Activated CD8-positive, alpha-beta memory T cell treated with anti-CD3 and anti-CD28 coated beads, Interleukin-2, amount 50 U/mL, for 24 hours (primary cell): ENCODE measurements at regions not wholly inside any gene's neighbourhood (a gene's known extent, or its start where the extent isn't known, plus 50 kb on each side); places are given as distances from the start of the nearest gene placed in this dataset.

ENCODE experiments used
- DNase-seq: peaks from one replicate; pipeline ENCODE4 v3.0.0-alpha.2; 2020; ENCODE audit errors: extremely low read depth

DNA sequence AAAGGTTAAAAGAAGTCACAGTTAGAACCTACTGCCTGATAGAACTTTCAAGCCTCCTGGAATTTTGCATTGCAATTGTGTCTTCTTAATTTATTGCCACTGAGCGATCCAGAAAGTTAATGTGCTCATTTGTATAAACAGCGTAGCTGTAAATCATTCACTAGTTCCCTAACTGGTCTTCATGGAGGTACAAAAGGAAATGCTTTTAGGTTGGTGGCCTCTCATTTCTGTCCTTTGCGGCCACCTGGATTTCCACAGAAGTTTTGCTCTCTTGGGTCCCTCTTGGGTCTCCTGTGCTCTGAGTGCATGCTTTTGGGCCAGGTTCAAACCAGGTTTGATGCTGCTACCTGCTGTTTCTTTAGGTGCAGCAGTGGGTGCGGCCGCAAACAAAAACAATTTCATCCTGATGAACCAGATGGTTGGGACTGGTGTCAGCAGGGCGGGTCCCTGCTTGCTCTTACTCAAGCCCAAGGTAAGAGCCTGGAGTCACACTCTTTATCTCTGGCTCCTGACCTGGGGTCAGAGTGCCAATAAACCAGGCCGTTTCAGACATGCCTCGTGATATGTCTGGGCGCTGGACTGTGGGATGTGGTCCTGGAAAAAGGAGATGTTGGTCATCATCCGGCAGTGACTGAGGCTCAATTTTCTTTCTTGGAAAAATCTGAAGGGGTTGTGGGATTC is 270.1 kb downstream of the PTTG2 start:
- no peak for DNase-seq

GRCh38 chr4:38230821-38231563 is 270.8 kb downstream of the PTTG2 start:
- no peak for DNase-seq

- DNase-seq, result no peak
Measured at GRCh38 chr4:38231626-38232025, 271.4 kb downstream of the PTTG2 start.

GRCh38 chr4:38232741-38233140 is 272.5 kb downstream of the PTTG2 start:
- no peak for DNase-seq

GRCh38 chr4:38233727-38234480 is 273.7 kb downstream of the PTTG2 start:
- DNase-seq, result no peak

DNA sequence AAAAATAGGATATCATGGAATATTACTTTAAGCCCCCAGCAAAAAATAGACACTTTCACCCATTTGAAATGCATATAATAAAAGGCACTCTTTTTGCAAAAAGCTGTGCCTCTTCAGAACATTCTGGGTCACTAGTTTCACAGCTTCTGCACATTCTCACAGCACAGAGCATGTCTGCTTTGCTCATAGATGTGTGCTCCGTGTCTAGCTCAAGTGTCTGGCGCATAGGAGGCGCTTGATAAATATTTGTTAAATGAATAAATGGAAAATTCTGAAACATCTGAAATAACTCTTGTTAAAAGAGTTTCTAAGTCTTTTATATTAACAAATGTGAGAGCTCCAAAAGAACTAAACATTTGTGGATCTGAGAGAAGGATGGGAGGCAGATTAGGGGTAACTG is 275.2 kb downstream of the PTTG2 start:
- DNase-seq, result no peak

GRCh38 chr4:38236003-38236402 is 275.8 kb downstream of the PTTG2 start:
- no peak for DNase-seq

DNA sequence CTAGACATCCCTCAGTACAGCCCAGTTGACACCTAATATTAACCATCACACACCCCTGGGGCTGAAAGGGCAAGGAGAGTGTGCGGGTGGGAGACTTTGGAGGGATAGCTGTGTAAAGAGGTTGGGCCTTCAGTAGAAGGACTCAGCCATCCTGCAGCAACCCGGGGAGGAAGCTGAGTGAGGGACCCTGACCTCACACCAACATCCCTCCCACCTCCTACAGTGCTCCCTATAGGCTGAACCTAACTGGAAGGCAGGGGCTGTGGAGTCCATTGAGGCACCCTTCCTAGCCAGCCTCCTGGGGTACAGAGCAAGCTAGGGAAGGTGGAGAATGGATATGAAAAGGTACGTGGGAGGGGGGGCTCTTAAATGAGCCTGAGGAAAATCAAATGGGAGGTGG is 276.3 kb downstream of the PTTG2 start:
- DNase-seq, result no peak

- no peak for DNase-seq
Measured at GRCh38 chr4:38237139-38237538, 276.9 kb downstream of the PTTG2 start.

DNA sequence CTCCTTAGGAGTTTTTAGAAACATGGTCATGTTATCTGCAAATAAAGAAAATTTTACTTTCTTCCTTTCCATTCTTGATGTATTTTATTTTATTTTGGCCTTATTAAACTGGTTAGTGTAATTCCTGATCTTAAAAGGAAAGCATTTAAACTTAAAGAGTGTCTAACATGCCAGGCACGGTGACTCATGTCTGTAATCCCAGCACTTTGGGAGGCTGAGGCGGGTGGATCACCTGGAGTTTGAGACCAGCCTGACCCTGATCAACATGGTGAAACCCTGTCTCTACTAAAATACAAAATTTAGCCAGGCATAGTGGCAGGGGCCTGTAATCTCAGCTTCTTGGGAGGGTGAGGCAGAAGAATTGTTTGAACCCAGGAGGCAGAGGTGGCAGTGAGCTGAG is 281.3 kb downstream of the PTTG2 start:
- DNase-seq, result no peak

- no peak for DNase-seq
Measured at GRCh38 chr4:38242101-38242500, 281.9 kb downstream of the PTTG2 start.

GRCh38 chr4:38242822-38243387 is 282.7 kb downstream of the PTTG2 start:
- DNase-seq, result no peak

DNA sequence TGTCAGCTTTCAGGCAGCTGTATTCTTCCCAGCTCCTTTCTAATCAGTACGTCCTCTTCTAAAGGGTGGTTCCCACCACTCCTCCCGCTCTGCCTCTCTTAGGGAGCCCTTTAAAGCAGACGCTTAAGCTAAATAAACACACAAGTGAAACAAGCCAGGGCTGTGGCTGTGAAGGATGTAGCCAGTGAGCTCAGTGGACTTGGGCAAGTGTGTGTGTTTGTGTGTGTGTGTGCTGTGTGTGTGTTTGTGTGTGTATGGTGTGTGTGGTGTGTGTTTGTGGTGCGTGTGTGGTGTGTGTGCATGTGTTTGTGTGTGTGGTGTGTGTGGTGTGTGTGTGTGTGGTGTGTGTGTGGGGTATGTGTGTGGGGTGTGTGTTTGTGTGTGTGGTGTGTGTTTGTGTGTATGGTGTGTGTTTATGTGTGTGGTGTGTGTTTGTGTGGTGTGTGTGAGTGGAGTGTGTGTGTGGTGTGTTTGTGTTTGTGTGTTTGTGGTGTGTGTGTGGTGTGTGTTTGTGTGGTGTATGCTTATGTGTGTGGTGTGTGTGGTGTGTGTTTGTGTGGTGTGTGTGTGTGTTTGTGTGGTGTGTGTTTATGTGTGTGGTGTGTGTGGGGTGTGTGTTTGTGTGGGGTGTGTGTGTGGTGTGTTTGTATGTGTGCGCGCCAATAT is 283.3 kb downstream of the PTTG2 start:
- no peak for DNase-seq

DNA sequence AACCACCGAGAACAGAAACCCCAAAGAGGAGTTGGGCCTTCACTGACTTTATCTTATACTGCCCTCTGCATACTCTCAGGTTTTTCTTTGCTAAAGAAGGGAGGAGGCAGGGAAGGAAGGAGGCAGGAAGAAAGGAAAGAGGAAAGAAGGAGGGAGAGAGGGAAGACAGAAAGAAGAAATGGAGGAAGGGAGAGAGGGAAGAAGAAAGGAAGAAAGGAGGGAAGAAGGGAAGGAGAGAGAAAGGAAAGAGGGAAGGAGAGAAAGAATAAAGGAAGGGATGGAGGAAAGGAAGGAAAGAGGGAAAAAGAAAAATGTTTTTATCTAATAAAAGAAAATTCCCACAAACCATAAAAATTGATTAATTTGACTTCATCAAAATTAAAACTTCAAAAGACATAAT is 294.6 kb downstream of the PTTG2 start:
- DNase-seq, result no peak

DNA sequence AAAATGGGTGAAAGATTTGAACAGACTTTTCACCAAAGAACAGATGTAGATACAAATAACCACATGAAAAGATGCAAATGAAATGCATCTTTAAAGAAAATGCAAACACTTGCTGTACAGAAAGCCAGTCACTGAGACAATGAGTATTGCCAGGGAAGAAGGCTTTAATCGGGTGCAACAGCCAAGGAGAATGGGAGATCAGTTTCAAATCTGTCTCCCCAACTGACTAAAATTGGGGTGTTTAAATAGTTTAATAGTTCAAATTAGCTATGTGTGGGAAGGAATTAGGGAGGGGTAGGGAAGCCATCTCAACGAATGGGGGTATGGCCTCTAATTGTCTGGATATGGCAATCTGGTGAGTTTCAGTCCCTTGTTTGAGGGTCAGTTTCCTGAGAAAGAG is 295.4 kb downstream of the PTTG2 start:
- no peak for DNase-seq

DNA sequence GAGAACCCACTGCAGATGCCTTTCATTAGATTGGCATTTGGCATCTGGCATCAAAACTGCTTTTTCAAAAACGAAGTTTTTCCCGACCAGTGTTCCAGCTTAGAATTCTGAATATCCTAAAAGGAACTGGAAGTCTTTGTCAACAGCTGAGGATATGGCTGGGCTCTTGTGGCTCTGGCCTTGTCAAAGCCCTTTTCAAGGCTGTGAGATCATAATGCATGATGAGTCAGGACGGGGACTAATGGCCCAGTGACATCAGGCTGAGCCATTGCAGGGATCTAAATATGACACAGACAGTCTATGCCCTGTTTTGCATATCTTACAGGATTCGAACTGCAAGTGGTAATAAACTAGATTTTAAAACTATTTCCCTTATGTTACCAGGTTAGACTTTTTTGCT is 306.4 kb downstream of the PTTG2 start:
- DNase-seq, result no peak

DNA sequence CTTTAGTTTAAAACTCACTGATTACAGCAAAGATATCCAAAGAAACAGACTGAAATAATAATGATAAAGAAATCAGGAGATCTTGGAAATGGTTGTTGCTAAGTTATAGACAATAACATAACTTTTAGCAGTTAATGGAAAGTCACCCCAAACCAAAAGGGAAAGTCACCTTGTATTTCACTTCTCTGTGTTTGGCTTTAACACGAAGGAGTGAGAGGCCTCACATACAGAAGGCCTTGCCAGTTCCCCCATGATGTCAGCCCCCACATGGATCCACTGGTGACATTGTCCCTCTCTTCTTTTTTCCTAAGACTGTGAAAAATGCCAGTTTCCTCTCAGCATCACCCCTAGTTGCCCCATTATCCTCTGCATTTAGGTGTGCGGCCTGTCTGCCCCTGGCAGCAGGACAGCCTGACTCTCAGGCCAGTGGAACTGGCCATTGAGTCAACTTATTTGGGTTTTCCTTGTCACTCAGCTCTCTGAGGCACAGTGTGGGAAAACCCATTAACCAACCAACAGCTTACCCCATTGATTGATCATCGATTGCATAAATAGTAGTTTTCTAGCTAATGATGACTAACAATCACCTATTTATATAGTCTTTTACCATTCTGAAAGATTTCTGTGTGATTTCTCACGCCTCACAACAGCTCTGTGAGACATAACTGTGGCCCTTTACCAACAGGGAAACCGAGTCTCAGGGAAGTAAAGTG is 308.1 kb downstream of the PTTG2 start:
- DNase-seq, result no peak

DNA sequence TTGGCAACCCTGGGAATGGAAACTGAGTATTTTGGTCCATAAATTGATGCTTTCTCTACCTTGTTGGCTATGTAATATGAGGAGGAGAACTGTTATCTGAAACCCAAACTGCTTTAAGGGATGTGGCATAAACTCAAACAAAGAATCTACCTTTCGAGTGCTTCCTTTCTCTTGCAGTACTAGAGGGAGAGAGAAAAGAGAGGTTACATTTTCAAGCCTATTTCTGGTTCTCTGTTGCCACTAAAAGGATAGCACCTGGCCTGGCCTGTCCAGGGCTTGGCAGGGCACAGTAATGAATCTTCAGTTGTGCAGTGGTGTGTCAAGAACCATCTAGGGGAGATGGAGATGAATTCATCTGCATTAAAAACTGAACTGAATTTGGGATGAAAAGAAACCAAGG is 308.6 kb downstream of the PTTG2 start:
- no peak for DNase-seq

GRCh38 chr4:38273407-38273806 is 313.2 kb downstream of the PTTG2 start:
- no peak for DNase-seq

GRCh38 chr4:38275331-38276100 is 315.3 kb downstream of the PTTG2 start:
- DNase-seq, result no peak

DNA sequence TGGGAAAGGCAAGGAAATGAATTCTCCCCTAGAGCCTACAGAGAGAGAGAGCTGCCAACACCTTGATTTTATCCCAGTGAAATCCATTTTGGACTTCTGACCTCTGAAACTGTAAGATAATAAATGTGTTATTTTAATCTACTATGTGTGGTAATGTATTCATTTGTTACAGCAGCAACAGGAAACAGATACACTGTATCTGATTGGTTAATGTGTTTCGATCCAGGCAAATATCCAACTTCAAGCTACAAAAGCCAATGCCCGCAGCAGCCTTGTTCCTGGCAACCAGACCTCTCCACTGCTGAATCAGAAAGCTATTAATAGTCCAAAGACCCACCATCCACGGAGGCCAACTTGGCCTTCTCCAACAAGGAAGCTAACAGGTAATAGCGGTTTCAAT is 318.1 kb downstream of the PTTG2 start:
- DNase-seq, result no peak
